HepG2 (cell line): ENCODE measurements at regions not wholly inside any gene's neighbourhood (a gene's known extent, or its start where the extent isn't known, plus 50 kb on each side); places are given as distances from the start of the nearest gene placed in this dataset.

Experiments used
- ATAC-seq: fragments of 200-7000 bp; cut with Tn5 transposase; 3 replicates; pipeline ENCODE4 v1.9.1; 2020; ENCODE audit warnings: mild to moderate bottlenecking, moderate library complexity
- BruUV-seq: library from RNA; stranded (reverse); fragments of 400-500 nt; replicated peaks from 2 replicates; lab custom pipeline; 2021; lab: Mats Ljungman, UMichigan
- CTCF ChIA-PET: fragments of 300-600 bp; formaldehyde crosslinking; extraction: SDS; loops from one replicate; lab custom pipeline; 2021; ENCODE audit warnings: low total read pairs, inconsistent platforms, low intra/inter-chr PET ratio; lab: Yijun Ruan, JAX
- POLR2A ChIA-PET: fragments of 350-600 bp; sonication (Branson Sonifier 250); formaldehyde crosslinking; loops from one replicate; lab custom pipeline; 2020; ENCODE audit warnings: antibody characterized with exemption, inconsistent platforms; lab: Yijun Ruan, JAX
- DNase-seq: peaks from one replicate; pipeline ENCODE4 v3.0.0-alpha.2; 2015; ENCODE audit warnings: low spot score
- FAIRE-seq: peaks from 3 replicates; lab custom pipeline; 2011; peaks lifted over from hg19 to GRCh38; lab: Jason Lieb, UNC
- H2AFZ ChIP-seq: one replicate; pipeline ENCODE4 v1.6.1; 2011; ENCODE audit warnings: low read length, inconsistent platforms
- H3K27ac ChIP-seq: fragments of 300-600 bp; 3 replicates; pipeline ENCODE4 v1.8.0; 2011; ENCODE audit warnings: mixed run types, mild to moderate bottlenecking, mixed read lengths, low read length, inconsistent platforms; ENCODE audit not compliant: insufficient read depth; ENCODE audit errors: extremely low read length
- H3K27me3 ChIP-seq, 2 experiments: fragments of 200-600 bp in 1 of 2; 2 replicates in 1 of 2; 3 replicates in 1 of 2; pipeline versions ENCODE4 v1.6.0 to v1.8.0; 2011; ENCODE audit warnings: low read length in 2 of 2, mild to moderate bottlenecking in 2 of 2, moderate library complexity in 2 of 2, inconsistent platforms in 1 of 2; ENCODE audit not compliant: insufficient read depth in 2 of 2, control insufficient read depth in 1 of 2
- H3K36me3 ChIP-seq, 2 experiments: fragments of 200-600 bp in 1 of 2; replicated peaks in 1 of 2; 2 replicates in 1 of 2; 3 replicates in 1 of 2; pipeline versions ENCODE4 v1.5.1 to v1.8.0; 2011; ENCODE audit warnings: low read length in 2 of 2, inconsistent platforms in 1 of 2; ENCODE audit not compliant: insufficient read depth in 2 of 2, control insufficient read depth in 1 of 2
- H3K4me1 ChIP-seq: 2 replicates; pipeline ENCODE4 v1.5.1; 2012; ENCODE audit warnings: low read length, inconsistent platforms; ENCODE audit not compliant: insufficient read depth
- H3K4me2 ChIP-seq: 2 replicates; pipeline ENCODE4 v1.6.0; 2011; ENCODE audit warnings: low read depth, low read length, inconsistent platforms
- H3K4me3 ChIP-seq, 3 experiments: fragments of 200-600 bp in 1 of 3; sonication (generic), shearing (Covaris generic) in 1 of 3; replicated peaks in 1 of 3; 2 replicates each; pipeline ENCODE4 v1.5.1; 2011 to 2016; ENCODE audit warnings: low read length in 3 of 3, inconsistent platforms in 2 of 3, low read depth in 2 of 3, mild to moderate bottlenecking in 2 of 3, control low read depth in 1 of 3, mixed read lengths in 1 of 3; ENCODE audit not compliant: insufficient read depth in 1 of 3
- H3K79me2 ChIP-seq: one replicate; pipeline ENCODE4 v1.6.1; 2011; ENCODE audit warnings: low read length, inconsistent platforms; ENCODE audit not compliant: insufficient read depth
- H3K9ac ChIP-seq: 2 replicates; pipeline ENCODE4 v1.6.0; 2011; ENCODE audit warnings: mild to moderate bottlenecking, low read depth, low read length, inconsistent platforms; ENCODE audit not compliant: insufficient read depth
- H3K9me3 ChIP-seq: 2 replicates; pipeline ENCODE4 v1.5.1; 2012; ENCODE audit warnings: mild to moderate bottlenecking, low read length
- H4K20me1 ChIP-seq: 2 replicates; pipeline ENCODE4 v1.6.0; 2011; ENCODE audit warnings: inconsistent platforms, mild to moderate bottlenecking, low read length, moderate library complexity; ENCODE audit not compliant: insufficient read depth
- ATAD3A ChIP-seq: sonication (generic); formaldehyde crosslinking; IDR thresholded peaks from 2 replicates; pipeline ENCODE4 v1.4.0; 2020; ENCODE audit warnings: missing genetic modification reagents
- CCAR2 ChIP-seq: fragments of 200-400 bp; formaldehyde crosslinking; optimal IDR thresholded peaks from 2 replicates; pipeline ENCODE3; 2018; ENCODE audit warnings: low read depth, mild to moderate bottlenecking, low read length, moderate library complexity
- RELA ChIP-seq: sonication (generic); formaldehyde crosslinking; IDR thresholded peaks from 2 replicates; pipeline ENCODE4 v1.4.0; 2020; ENCODE audit warnings: missing genetic modification reagents
- SIN3A ChIP-seq: IDR thresholded peaks from 2 replicates; pipeline ENCODE4 v1.6.1; 2011; ENCODE audit warnings: low read depth, mild to moderate bottlenecking, control low read depth, low read length, borderline replicate concordance
- SMYD3 ChIP-seq: sonication (generic); formaldehyde crosslinking; IDR thresholded peaks from 2 replicates; pipeline ENCODE4 v1.8.1; 2023; ENCODE audit warnings: mild to moderate bottlenecking, missing genetic modification reagents
- TAF1 ChIP-seq: sonication (generic); formaldehyde crosslinking; IDR thresholded peaks from 2 replicates; pipeline ENCODE4 v1.4.0; 2020; ENCODE audit warnings: missing genetic modification reagents
- ZNF772 ChIP-seq: sonication (generic); formaldehyde crosslinking; IDR thresholded peaks from 2 replicates; pipeline ENCODE4 v1.5.0; 2020; ENCODE audit warnings: mild to moderate bottlenecking, missing genetic modification reagents
- WGBS: methylation state at CpG from one replicate; pipeline ENCODE4 v1.1.6; 2017; ENCODE audit warnings: low lambda C conversion rate; 5-methylcytosine and 5-hydroxymethylcytosine counted together
- in situ Hi-C: cut with HindIII; loops from 2 replicates; pipeline ENCODE4 v1.10.0; 2017; ENCODE audit warnings: low pct_unique_long_range_greater_than_20kb; ENCODE audit not compliant: extremely low pct_ligation_motif_present
- intact Hi-C: fragments of 100-400 bp; cut with micrococcal nuclease; formaldehyde crosslinking; loops from one replicate; pipeline ENCODE4 v1.10.0; 2022; ENCODE audit not compliant: unreplicated experiment
- TF ChIP-seq, protein P1 (sequence below): sonication (generic); formaldehyde crosslinking; IDR thresholded peaks from 2 replicates; pipeline ENCODE4 v1.8.0; 2022; ENCODE audit warnings: low read depth, missing genetic modification reagents
- TF ChIP-seq, protein P2 (sequence below): sonication (generic); formaldehyde crosslinking; IDR thresholded peaks from 2 replicates; pipeline ENCODE4 v1.4.0; 2020; ENCODE audit warnings: missing genetic modification reagents

DNA sequence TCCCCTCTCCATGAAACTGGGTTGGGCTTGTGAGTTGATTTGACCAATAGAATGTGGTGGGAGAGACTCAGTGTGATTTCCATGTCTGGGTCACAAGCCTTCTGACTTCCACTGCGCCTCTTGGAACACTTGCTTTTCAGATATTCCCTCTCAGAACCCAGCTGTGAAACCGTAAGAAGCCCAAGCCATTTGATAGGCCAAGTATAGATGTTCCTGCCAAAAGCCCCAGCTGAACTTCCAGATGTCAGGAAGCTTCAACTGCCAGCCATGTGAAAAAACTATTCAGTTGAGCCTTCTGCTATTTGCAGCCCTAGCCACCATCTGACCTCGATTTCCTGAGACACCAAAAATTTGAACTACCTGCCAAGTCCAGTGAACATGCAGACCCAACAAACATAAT is 387.8 kb upstream of the GJE1 start:
- H3K79me2 ChIP-seq: no peaks in the 10 kb centered on the region
- ChIA-PET POLR2A (no interaction called here), CTCF (no interaction called here)
- H3K27ac ChIP-seq: no peak overlapping the region
- BruUV-seq: no TSS peak
- intact Hi-C loops: no loop called here
- ATAC-seq: no peak
- no peaks in the 10 kb centered on the region for H3K36me3 ChIP-seq
- WGBS: 22% methylated on average over 3 of the region's 3 CpGs
- H3K4me2 ChIP-seq: no peak overlapping the region
- no peak overlapping the region for H3K4me3 ChIP-seq
- in situ Hi-C loops: no loop called here
- no peak for DNase-seq
- no peak overlapping the region for H3K9ac ChIP-seq
- H3K9me3 ChIP-seq: no peaks in the 10 kb centered on the region
- no peak overlapping the region for H2AFZ ChIP-seq
- no peaks in the 10 kb centered on the region for H3K27me3 ChIP-seq
- TF ChIP-seq ATAD3A (no peak), SMYD3 (CRISPR knock-in tag) (no peak), RELA (CRISPR knock-in tag) (no peak)
- TF ChIP-seq, protein P1, sequence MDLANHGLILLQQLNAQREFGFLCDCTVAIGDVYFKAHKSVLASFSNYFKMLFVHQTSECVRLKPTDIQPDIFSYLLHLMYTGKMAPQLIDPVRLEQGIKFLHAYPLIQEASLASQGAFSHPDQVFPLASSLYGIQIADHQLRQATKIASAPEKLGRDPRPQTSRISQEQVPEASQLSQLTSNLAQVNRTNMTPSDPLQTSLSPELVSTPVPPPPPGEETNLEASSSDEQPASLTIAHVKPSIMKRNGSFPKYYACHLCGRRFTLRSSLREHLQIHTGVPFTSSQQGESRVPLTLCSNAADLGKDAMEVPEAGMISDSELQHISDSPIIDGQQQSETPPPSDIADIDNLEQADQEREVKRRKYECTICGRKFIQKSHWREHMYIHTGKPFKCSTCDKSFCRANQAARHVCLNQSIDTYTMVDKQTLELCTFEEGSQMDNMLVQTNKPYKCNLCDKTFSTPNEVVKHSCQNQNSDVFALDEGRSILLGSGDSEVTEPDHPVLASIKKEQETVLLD (CRISPR knock-in tag): no peak
- no peaks in the 10 kb centered on the region for H3K4me1 ChIP-seq
- no peaks in the 10 kb centered on the region for H4K20me1 ChIP-seq
- FAIRE-seq: no peak

DNA sequence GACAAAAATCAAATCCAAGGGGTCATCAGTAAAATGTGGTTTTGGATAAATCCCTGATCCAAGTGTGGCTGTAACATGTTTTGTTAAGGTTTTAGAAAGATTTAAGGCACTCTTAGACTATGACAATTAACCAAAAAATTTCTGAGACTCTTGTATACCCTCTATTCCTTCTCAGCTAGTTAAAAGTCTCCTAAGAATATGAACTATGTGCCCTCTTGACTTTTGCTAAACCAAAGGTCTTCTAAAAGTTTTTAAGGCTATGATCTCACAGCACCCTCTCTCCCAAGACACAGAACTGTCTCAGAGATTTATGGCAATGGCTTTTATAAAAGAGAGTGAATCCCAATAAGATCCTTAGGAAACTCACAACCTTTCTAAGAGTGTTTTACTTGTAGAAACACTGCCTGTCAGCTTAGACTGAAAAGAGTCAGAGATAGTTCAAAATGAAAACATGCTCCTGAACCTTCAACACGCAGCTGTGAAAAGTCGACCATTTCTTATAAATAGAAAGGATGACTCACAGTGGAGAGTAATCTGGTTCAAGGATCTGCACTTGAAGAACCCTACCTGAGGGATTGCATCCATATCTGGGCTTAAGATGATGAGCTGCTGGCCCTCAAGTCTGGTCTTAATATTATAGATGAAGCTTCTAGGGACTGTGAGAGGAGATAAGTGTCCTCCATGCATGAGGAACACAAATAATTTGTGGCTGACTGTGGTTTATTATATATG is 388.4 kb upstream of the GJE1 start:
- H3K36me3 ChIP-seq: no peaks in the 10 kb centered on the region
- TF ChIP-seq CCAR2 (no peak), SIN3A (no peak), TAF1 (no peak), ZNF772 (CRISPR knock-in tag) (no peak)
- TF ChIP-seq, protein P2, sequence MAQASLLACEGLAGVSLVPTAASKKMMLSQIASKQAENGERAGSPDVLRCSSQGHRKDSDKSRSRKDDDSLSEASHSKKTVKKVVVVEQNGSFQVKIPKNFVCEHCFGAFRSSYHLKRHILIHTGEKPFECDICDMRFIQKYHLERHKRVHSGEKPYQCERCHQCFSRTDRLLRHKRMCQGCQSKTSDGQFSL (CRISPR knock-in tag): no peak
- no peaks in the 10 kb centered on the region for H3K27me3 ChIP-seq
- in situ Hi-C loops (no loop called here), intact Hi-C loops (no loop called here)
- no peak overlapping the region for H3K4me2 ChIP-seq
- H4K20me1 ChIP-seq: no peaks in the 10 kb centered on the region
- FAIRE-seq (no peak), ATAC-seq (no peak), DNase-seq (no peak)
- POLR2A ChIA-PET: no interaction called here
- no peak overlapping the region for H3K4me3 ChIP-seq
- H3K79me2 ChIP-seq: no peaks in the 10 kb centered on the region
- no TSS peak for BruUV-seq
- H3K9ac ChIP-seq: no peak overlapping the region
- H2AFZ ChIP-seq: no peak overlapping the region
- no peak overlapping the region for H3K27ac ChIP-seq
- H3K9me3 ChIP-seq: no peaks in the 10 kb centered on the region
- CTCF ChIA-PET: no interaction called here
- H3K4me1 ChIP-seq: no peaks in the 10 kb centered on the region
- 0% methylated on average over 2 of the region's 2 CpGs for WGBS
